SU-DHL-6 (cell line): ENCODE measurements at regions not wholly inside any gene's neighbourhood (a gene's known extent, or its start where the extent isn't known, plus 50 kb on each side); places are given as distances from the start of the nearest gene placed in this dataset.

Source experiments
- CTCF ChIP-seq: fragments of 200-600 bp; sonication (generic); IDR thresholded peaks from one replicate; pipeline ENCODE4 v1.5.1; 2017; ENCODE audit warnings: antibody characterized with exemption, mild to moderate bottlenecking, low read length, moderate library complexity; ENCODE audit not compliant: insufficient read depth, poor library complexity, severe bottlenecking
- EZH2phosphoT487 ChIP-seq: fragments of 200-600 bp; sonication (generic), shearing (Covaris generic); conservative IDR thresholded peaks from 2 replicates; pipeline ENCODE4 v1.6.1; 2018; ENCODE audit warnings: mild to moderate bottlenecking, antibody characterized with exemption, low read length, moderate library complexity, mixed read lengths

- TF ChIP-seq CTCF, result no peak
- no peak for TF ChIP-seq EZH2phosphoT487
Measured at GRCh38 chr6:115613488-115613887, 447.2 kb downstream of the FRK start.
